Esophagus muscularis mucosa (tissue), 4 donors: ENCODE measurements at regions not wholly inside any gene's neighbourhood (a gene's known extent, or its start where the extent isn't known, plus 50 kb on each side); places are given as distances from the start of the nearest gene placed in this dataset.
A peak's percentile ranks its signal among the peaks of the same experiment; 100 is the strongest.

ENCODE experiments used
- DNase-seq: peaks from one replicate; pipeline ENCODE4 v3.0.0-alpha.2; 2017; ENCODE audit errors: extremely low spot score
- H3K27ac ChIP-seq, 4 donors: fragments of 200-600 bp; sonication (generic); replicated peaks in 1 of 4; 1 replicate in 3 of 4; 2 replicates in 1 of 4; pipeline ENCODE4 v1.5.1; 2016 to 2019; ENCODE audit warnings: mild to moderate bottlenecking in 1 of 4
- H3K27me3 ChIP-seq, 4 donors: fragments of 200-600 bp; sonication (generic); one replicate each; pipeline versions ENCODE4 v1.5.1 to v1.6.0; 2016 to 2019
- H3K36me3 ChIP-seq, 4 donors: fragments of 200-600 bp; sonication (generic); one replicate each; pipeline ENCODE4 v1.5.1; 2016 to 2019
- H3K4me1 ChIP-seq, 4 donors: fragments of 200-600 bp; sonication (generic); one replicate each; pipeline ENCODE4 v1.5.1; 2016 to 2019
- H3K4me3 ChIP-seq, 4 donors: fragments of 200-600 bp; sonication (generic); 1 replicate in 2 of 4; 2 replicates in 2 of 4; pipeline ENCODE4 v1.5.1; 2016 to 2019; ENCODE audit warnings: mild to moderate bottlenecking in 4 of 4, moderate library complexity in 1 of 4
- H3K9me3 ChIP-seq, 4 donors: fragments of 200-600 bp; sonication (generic); 1 replicate in 3 of 4; 2 replicates in 1 of 4; pipeline ENCODE4 v1.5.1; 2016 to 2019
- CTCF ChIP-seq, 3 experiments: fragments of 200-600 bp in 2 of 3; fragments of 450-650 bp in 1 of 3; sonication (generic) in 2 of 3; IDR thresholded peaks; one replicate each; pipeline ENCODE4 v1.5.1; 2017 to 2019; ENCODE audit warnings: antibody characterized with exemption in 3 of 3, mild to moderate bottlenecking in 2 of 3, moderate library complexity in 1 of 3
- EP300 ChIP-seq: sonication (generic); formaldehyde crosslinking; IDR thresholded peaks from one replicate; pipeline ENCODE4 v1.6.1; 2017; ENCODE audit warnings: antibody characterized with exemption
- POLR2A ChIP-seq: fragments of 450-650 bp; IDR thresholded peaks from one replicate; pipeline ENCODE4 v1.6.1; 2017; ENCODE audit warnings: antibody characterized with exemption, moderate library complexity, mild to moderate bottlenecking, low read depth
- POLR2AphosphoS5 ChIP-seq, 2 donors: sonication (generic); formaldehyde crosslinking; IDR thresholded peaks; one replicate each; pipeline ENCODE4 v1.6.1; 2017; ENCODE audit warnings: antibody characterized with exemption in 2 of 2
- WGBS: methylation state at CpG from one replicate; pipeline ENCODE4 v1.1.5; 2018; 5-methylcytosine and 5-hydroxymethylcytosine counted together
- intact Hi-C: fragments of 100-400 bp; cut with DNase I; formaldehyde crosslinking; loops from one replicate; pipeline ENCODE4 v1.15.1; 2023

- DNase-seq = no peak
- WGBS = 48% methylated on average over 2 of the region's 2 CpGs
- TF ChIP-seq POLR2A = no peak
- TF ChIP-seq POLR2AphosphoS5 (IDR thresholded peaks at IDR 0.05) = no peak
- TF ChIP-seq EP300 = no peak
- no peak for TF ChIP-seq CTCF (IDR thresholded peaks at IDR 0.05)
- no peaks in the 10 kb centered on the region for H3K9me3 ChIP-seq
- H3K36me3 ChIP-seq = no peaks in the 10 kb centered on the region
- intact Hi-C loops = no loop called here
- H3K4me1 ChIP-seq = peaks cover 12 to 46% (median 32%) of the 10 kb centered on the region in 4 donors
- peak overlapping the region in 1 of 4 donors; percentile 11 for H3K27ac ChIP-seq
- H3K27me3 ChIP-seq = no peaks in the 10 kb centered on the region
- H3K4me3 ChIP-seq = no peak overlapping the region
Observed at GRCh38 chr21:28240586-28240985, 752.1 kb downstream of the LTN1 start.

- H3K27me3 ChIP-seq = no peaks in the 10 kb centered on the region
- DNase-seq = no peak
- peaks cover 12 to 46% (median 35%) of the 10 kb centered on the region in 4 donors for H3K4me1 ChIP-seq
- no peaks in the 10 kb centered on the region for H3K9me3 ChIP-seq
- no peaks in the 10 kb centered on the region for H3K36me3 ChIP-seq
- TF ChIP-seq POLR2AphosphoS5 (IDR thresholded peaks at IDR 0.05) = peak in 1 of 2 donors; percentile 29
- no peak for TF ChIP-seq CTCF (IDR thresholded peaks at IDR 0.05)
- no peak for TF ChIP-seq POLR2A
- no peak for TF ChIP-seq EP300
- intact Hi-C loops = no loop called here
- peak overlapping the region in 1 of 4 donors; percentile 30 for H3K27ac ChIP-seq
- H3K4me3 ChIP-seq = no peak overlapping the region
- 44% methylated on average over 2 of the region's 2 CpGs for WGBS
Observed at GRCh38 chr21:28239340-28239739, 753.3 kb downstream of the LTN1 start.

GRCh38 chr21:28237661-28238060 lies 755.0 kb downstream of the LTN1 start:
- H3K36me3 ChIP-seq = no peaks in the 10 kb centered on the region
- no peaks in the 10 kb centered on the region for H3K27me3 ChIP-seq
- TF ChIP-seq EP300 = no peak
- TF ChIP-seq CTCF (IDR thresholded peaks at IDR 0.05) = no peak
- no peak for TF ChIP-seq POLR2A
- TF ChIP-seq POLR2AphosphoS5 (IDR thresholded peaks at IDR 0.05) = no peak
- H3K27ac ChIP-seq = no peak overlapping the region
- WGBS = 71% methylated on average over 2 of the region's 2 CpGs
- H3K4me1 ChIP-seq = peaks cover 12 to 45% (median 36%) of the 10 kb centered on the region in 4 donors
- intact Hi-C loops = no loop called here
- no peak for DNase-seq
- no peak overlapping the region for H3K4me3 ChIP-seq
- no peaks in the 10 kb centered on the region for H3K9me3 ChIP-seq

GRCh38 chr21:28235169-28235895 lies 757.3 kb downstream of the LTN1 start:
- no peak for DNase-seq
- no peaks in the 10 kb centered on the region for H3K36me3 ChIP-seq
- TF ChIP-seq POLR2A (no peak), EP300 (no peak), CTCF (IDR thresholded peaks at IDR 0.05) (peak in 1 of 3 experiments; percentile 13), POLR2AphosphoS5 (IDR thresholded peaks at IDR 0.05) (no peak)
- intact Hi-C loops = no loop called here
- H3K9me3 ChIP-seq = no peaks in the 10 kb centered on the region
- no peak overlapping the region for H3K27ac ChIP-seq
- 74% methylated on average over 2 of the region's 3 CpGs for WGBS
- no peak overlapping the region for H3K4me3 ChIP-seq
- no peaks in the 10 kb centered on the region for H3K27me3 ChIP-seq
- peaks cover 12 to 40% (median 27%) of the 10 kb centered on the region in 4 donors for H3K4me1 ChIP-seq
